ENCODE measurements at regions not wholly inside any gene's neighbourhood (a gene's known extent, or its start where the extent isn't known, plus 50 kb on each side); places are given as distances from the start of the nearest gene placed in this dataset.

GRCh38 chr10:61612450-61612849 is 50.3 kb upstream of the CABCOCO1 start:
- H3K9me3 ChIP-seq (ENCODE audit: low read depth, low read length, poor library complexity, severe bottlenecking) = no peaks in the 10 kb centered on the region
- H3K36me3 ChIP-seq (ENCODE audit: insufficient read depth, low read length, poor library complexity, severe bottlenecking) = no peaks in the 10 kb centered on the region
- H3K4me3 ChIP-seq (ENCODE audit: low read depth, low read length, poor library complexity, severe bottlenecking) = no peak overlapping the region
- no TSS peak for BruUV-seq (replicated peaks)
- intact Hi-C loops (cut with micrococcal nuclease; ENCODE audit: unreplicated experiment) = no loop called here
- TF ChIP-seq EZH2 (IDR thresholded peaks at IDR 0.05; ENCODE audit: borderline replicate concordance, low read depth, low read length, poor library complexity, severe bottlenecking) (no peak), CTCF (conservative IDR thresholded peaks at IDR 0.05; ENCODE audit: low read depth, low read length) (no peak)
- H3K27me3 ChIP-seq (replicated peaks; ENCODE audit: insufficient read depth, low read depth, low read length, poor library complexity) = no peaks in the 10 kb centered on the region
- CTCF ChIA-PET = no interaction called here
- POLR2A ChIA-PET (ENCODE audit: low non-redundant PET) = no interaction called here
- H3K4me1 ChIP-seq (ENCODE audit: insufficient read depth, low read length, poor library complexity, severe bottlenecking) = peaks cover 8% of the 10 kb centered on the region
- DNase-seq (ENCODE audit: low spot score) = no peak
- no peak overlapping the region for H3K27ac ChIP-seq (ENCODE audit: low read depth, low read length, poor library complexity, severe bottlenecking)

- no TSS peak for BruUV-seq (replicated peaks)
- Histone ChIP-seq H3K4me3 (ENCODE audit: low read depth, low read length, poor library complexity, severe bottlenecking) (no peak overlapping the region), H3K27ac (ENCODE audit: low read depth, low read length, poor library complexity, severe bottlenecking) (no peak overlapping the region), H3K36me3 (ENCODE audit: insufficient read depth, low read length, poor library complexity, severe bottlenecking) (no peaks in the 10 kb centered on the region), H3K9me3 (ENCODE audit: low read depth, low read length, poor library complexity, severe bottlenecking) (no peaks in the 10 kb centered on the region), H3K27me3 (replicated peaks; ENCODE audit: insufficient read depth, low read depth, low read length, poor library complexity) (no peaks in the 10 kb centered on the region), H3K4me1 (ENCODE audit: insufficient read depth, low read length, poor library complexity, severe bottlenecking) (peaks cover 8% of the 10 kb centered on the region)
- ChIA-PET POLR2A (ENCODE audit: low non-redundant PET) (no interaction called here), CTCF (no interaction called here)
- no peak for DNase-seq (ENCODE audit: low spot score)
- intact Hi-C loops (cut with micrococcal nuclease; ENCODE audit: unreplicated experiment) = no loop called here
- TF ChIP-seq CTCF (conservative IDR thresholded peaks at IDR 0.05; ENCODE audit: low read depth, low read length) (no peak), EZH2 (IDR thresholded peaks at IDR 0.05; ENCODE audit: borderline replicate concordance, low read depth, low read length, poor library complexity, severe bottlenecking) (no peak)
These were observed 50.7 kb upstream of the CABCOCO1 start for GRCh38 chr10:61612009-61612408.

- ChIA-PET POLR2A (ENCODE audit: low non-redundant PET) (no interaction called here), CTCF (no interaction called here)
- Histone ChIP-seq H3K27ac (ENCODE audit: low read depth, low read length, poor library complexity, severe bottlenecking) (no peak overlapping the region), H3K4me1 (ENCODE audit: insufficient read depth, low read length, poor library complexity, severe bottlenecking) (peaks cover 8% of the 10 kb centered on the region), H3K4me3 (ENCODE audit: low read depth, low read length, poor library complexity, severe bottlenecking) (no peak overlapping the region), H3K27me3 (replicated peaks; ENCODE audit: insufficient read depth, low read depth, low read length, poor library complexity) (no peaks in the 10 kb centered on the region), H3K9me3 (ENCODE audit: low read depth, low read length, poor library complexity, severe bottlenecking) (no peaks in the 10 kb centered on the region), H3K36me3 (ENCODE audit: insufficient read depth, low read length, poor library complexity, severe bottlenecking) (no peaks in the 10 kb centered on the region)
- no peak for DNase-seq (ENCODE audit: low spot score)
- intact Hi-C loops (cut with micrococcal nuclease; ENCODE audit: unreplicated experiment) = no loop called here
- BruUV-seq (replicated peaks) = no TSS peak
- TF ChIP-seq EZH2 (IDR thresholded peaks at IDR 0.05; ENCODE audit: borderline replicate concordance, low read depth, low read length, poor library complexity, severe bottlenecking) (no peak), CTCF (conservative IDR thresholded peaks at IDR 0.05; ENCODE audit: low read depth, low read length) (no peak)
These were observed 53.0 kb upstream of the CABCOCO1 start for GRCh38 chr10:61609701-61610100.

Measured in A673 (cell line).